ENCODE measurements at regions not wholly inside any gene's neighbourhood (a gene's known extent, or its start where the extent isn't known, plus 50 kb on each side); places are given as distances from the start of the nearest gene placed in this dataset.

GRCh38 chr18:27235218-27235870 lies 50.2 kb upstream of the CHST9 start:
- H3K4me3 Mint-ChIP-seq = no peak overlapping the region
- no peak for TF ChIP-seq CTCF (IDR thresholded peaks at IDR 0.05; ENCODE audit: unreplicated experiment)

More at GRCh38 chr18:27235218-27235870, 50.2 kb upstream of the CHST9 start:
- H3K9me3 Mint-ChIP-seq = no peaks in the 10 kb centered on the region
- DNase-seq (ENCODE audit: low spot score in 2 of 2, unreplicated experiment in 2 of 2) = no peak
- no peaks in the 10 kb centered on the region for H3K27me3 Mint-ChIP-seq (ENCODE audit: low read depth)
- peaks cover 4% of the 10 kb centered on the region for H3K4me1 Mint-ChIP-seq
- H3K36me3 Mint-ChIP-seq = no peaks in the 10 kb centered on the region
- H3K27ac Mint-ChIP-seq = no peak overlapping the region

All from mesothelial cell of epicardium (in vitro differentiated cells).